ENCODE measurements at regions not wholly inside any gene's neighbourhood (a gene's known extent, or its start where the extent isn't known, plus 50 kb on each side); places are given as distances from the start of the nearest gene placed in this dataset.

DNA sequence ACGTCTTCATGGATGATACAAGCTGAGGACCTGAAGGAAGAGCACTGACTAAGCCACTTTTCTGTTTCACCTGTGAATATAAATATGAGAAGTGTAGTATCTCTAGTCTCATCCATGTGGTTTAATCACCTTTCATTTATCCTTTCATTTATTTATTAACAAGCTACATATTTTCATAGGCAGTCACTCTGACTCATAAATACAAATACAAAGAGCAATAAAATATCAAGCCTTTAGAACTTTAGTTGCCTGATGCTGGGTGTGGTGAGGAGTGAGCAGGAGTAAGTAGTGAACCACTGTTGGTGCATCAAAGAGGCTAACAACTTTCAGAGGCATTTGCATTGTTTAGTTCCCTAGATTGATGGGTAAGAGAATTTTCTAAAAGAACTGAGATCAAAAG, 269.0 kb upstream of the C1orf87 start:
- Histone ChIP-seq H3K9me3 (ENCODE audit: control insufficient read depth, low read depth, low read length) (no peaks in the 10 kb centered on the region), H3K27ac (ENCODE audit: low read length) (no peak overlapping the region), H3K9ac (ENCODE audit: low read length) (no peak overlapping the region), H3K4me1 (ENCODE audit: control insufficient read depth, low read depth, low read length) (no peaks in the 10 kb centered on the region), H3K36me3 (ENCODE audit: control insufficient read depth, low read depth, low read length) (no peaks in the 10 kb centered on the region), H3K27me3 (ENCODE audit: control insufficient read depth, insufficient read depth, low read length) (no peaks in the 10 kb centered on the region), H3K4me3 (ENCODE audit: low read length) (no peak overlapping the region)

DNA sequence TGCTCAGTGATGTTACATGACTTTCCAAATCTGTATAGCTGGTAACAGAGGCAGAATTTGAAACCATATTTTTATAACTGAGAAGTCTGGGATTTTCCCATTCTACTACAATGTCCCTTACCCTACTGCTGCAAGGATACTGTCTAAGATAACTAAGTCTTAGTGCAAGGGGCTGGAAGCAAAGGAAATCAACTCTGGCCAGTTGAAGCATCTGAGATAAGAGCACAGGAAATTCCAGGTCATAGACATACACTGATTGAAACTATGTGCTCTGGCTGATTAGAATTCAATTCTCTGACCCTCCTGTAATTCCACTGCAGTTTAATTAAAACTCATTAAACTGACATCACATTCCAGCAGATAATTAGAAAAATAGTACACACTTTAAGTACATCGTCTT, 267.7 kb upstream of the C1orf87 start:
- H3K4me1 ChIP-seq (ENCODE audit: control insufficient read depth, low read depth, low read length) = no peaks in the 10 kb centered on the region
- H3K4me3 ChIP-seq (ENCODE audit: low read length) = no peak overlapping the region
- no peak overlapping the region for H3K9ac ChIP-seq (ENCODE audit: low read length)
- no peak overlapping the region for H3K27ac ChIP-seq (ENCODE audit: low read length)
- no peaks in the 10 kb centered on the region for H3K36me3 ChIP-seq (ENCODE audit: control insufficient read depth, low read depth, low read length)
- no peaks in the 10 kb centered on the region for H3K9me3 ChIP-seq (ENCODE audit: control insufficient read depth, low read depth, low read length)
- no peaks in the 10 kb centered on the region for H3K27me3 ChIP-seq (ENCODE audit: control insufficient read depth, insufficient read depth, low read length)

DNA sequence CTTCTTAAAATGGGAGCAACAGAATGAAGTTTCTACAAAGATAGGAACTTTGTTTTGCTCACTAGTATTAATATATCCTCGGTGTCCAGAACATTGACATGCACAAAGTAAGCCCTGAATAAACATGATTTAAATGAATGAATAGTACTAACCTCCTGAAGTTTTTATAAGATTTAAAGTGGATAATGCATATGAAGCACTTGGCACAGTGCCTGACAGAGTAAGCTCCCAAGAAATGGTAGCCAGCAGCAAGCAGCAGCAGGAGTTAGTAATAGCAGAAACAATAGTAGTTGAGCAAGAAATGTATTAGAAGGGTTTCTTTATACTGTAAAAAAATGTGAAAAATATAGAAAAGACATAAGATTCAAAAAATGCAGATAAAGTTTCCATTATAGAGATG, 258.1 kb upstream of the C1orf87 start:
- H3K36me3 ChIP-seq (ENCODE audit: control insufficient read depth, low read depth, low read length) = no peaks in the 10 kb centered on the region
- H3K4me3 ChIP-seq (ENCODE audit: low read length) = no peak overlapping the region
- no peak overlapping the region for H3K9ac ChIP-seq (ENCODE audit: low read length)
- no peak overlapping the region for H3K27ac ChIP-seq (ENCODE audit: low read length)
- H3K4me1 ChIP-seq (ENCODE audit: control insufficient read depth, low read depth, low read length) = no peaks in the 10 kb centered on the region
- no peaks in the 10 kb centered on the region for H3K9me3 ChIP-seq (ENCODE audit: control insufficient read depth, low read depth, low read length)
- H3K27me3 ChIP-seq (ENCODE audit: control insufficient read depth, insufficient read depth, low read length) = no peaks in the 10 kb centered on the region

DNA sequence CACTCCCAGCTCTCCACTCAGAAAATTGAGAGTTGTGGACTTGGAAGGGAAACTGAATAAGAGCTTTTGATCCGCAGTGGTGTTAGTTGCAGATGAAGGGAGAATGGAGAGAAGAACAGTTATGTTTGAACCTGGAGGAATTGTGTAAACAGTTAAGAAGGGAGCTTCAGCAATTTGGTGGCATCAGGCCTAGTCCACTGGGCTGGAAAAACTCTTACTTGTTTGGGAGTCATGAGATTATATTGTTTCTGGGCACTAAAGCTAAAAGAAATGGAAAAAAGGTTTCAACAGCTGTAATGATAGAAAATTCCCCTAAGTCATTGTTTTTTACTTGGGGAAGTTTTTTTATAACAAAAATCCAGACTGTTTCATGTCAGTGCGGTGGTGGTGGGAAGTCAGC, 256.1 kb upstream of the C1orf87 start:
- H3K9me3 ChIP-seq (ENCODE audit: control insufficient read depth, low read depth, low read length) = no peaks in the 10 kb centered on the region

DNA sequence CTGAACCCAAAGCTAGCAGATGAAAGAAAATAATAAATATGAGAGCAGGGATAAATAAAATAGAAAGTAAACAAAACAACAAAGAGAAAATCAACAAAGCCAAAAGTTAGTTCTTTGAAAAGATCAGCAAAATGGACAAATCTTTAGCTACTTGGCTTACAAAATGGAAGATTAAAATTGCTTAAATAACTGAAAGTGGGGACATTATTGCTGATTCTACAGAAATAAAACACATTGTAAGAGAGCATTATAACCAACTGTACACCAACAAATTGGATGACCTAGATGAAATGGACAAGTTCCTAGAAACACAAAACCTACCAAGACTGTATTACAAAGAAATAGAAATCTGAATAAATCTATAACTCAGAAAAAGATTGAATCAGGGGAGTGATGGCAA, 238.3 kb upstream of the C1orf87 start:
- H3K9me3 ChIP-seq (ENCODE audit: control insufficient read depth, low read depth, low read length) = no peaks in the 10 kb centered on the region
- H3K4me1 ChIP-seq (ENCODE audit: control insufficient read depth, low read depth, low read length) = no peaks in the 10 kb centered on the region
- no peaks in the 10 kb centered on the region for H3K36me3 ChIP-seq (ENCODE audit: control insufficient read depth, low read depth, low read length)
- H3K27ac ChIP-seq (ENCODE audit: low read length) = no peak overlapping the region
- no peaks in the 10 kb centered on the region for H3K27me3 ChIP-seq (ENCODE audit: control insufficient read depth, insufficient read depth, low read length)
- H3K4me3 ChIP-seq (ENCODE audit: low read length) = no peak overlapping the region
- no peak overlapping the region for H3K9ac ChIP-seq (ENCODE audit: low read length)

More for the DNA sequence above, 256.1 kb upstream of the C1orf87 start:
- H3K27ac ChIP-seq (ENCODE audit: low read length) = no peak overlapping the region
- no peak overlapping the region for H3K4me3 ChIP-seq (ENCODE audit: low read length)
- no peak overlapping the region for H3K9ac ChIP-seq (ENCODE audit: low read length)
- no peaks in the 10 kb centered on the region for H3K4me1 ChIP-seq (ENCODE audit: control insufficient read depth, low read depth, low read length)
- H3K27me3 ChIP-seq (ENCODE audit: control insufficient read depth, insufficient read depth, low read length) = no peaks in the 10 kb centered on the region
- no peaks in the 10 kb centered on the region for H3K36me3 ChIP-seq (ENCODE audit: control insufficient read depth, low read depth, low read length)

DNA sequence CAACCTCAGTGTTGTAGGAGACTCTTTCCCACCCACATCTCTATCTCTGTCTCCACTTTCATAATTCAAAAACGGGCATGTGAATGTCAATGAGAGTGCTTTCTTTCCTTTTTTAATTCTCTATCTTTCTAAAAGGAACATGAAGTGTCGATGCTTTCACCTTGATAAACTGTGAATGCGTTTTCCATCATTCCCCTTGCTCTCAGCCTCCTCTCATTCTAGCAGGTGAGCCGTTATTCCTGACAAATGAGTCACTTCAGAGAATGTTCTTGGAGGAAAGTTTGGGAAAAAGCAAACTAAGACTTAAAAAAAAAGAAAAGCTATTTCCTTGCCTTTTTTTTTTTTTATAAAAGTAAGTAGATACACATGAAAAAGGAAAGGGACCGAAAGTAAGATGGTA, 226.0 kb upstream of the C1orf87 start:
- H3K9me3 ChIP-seq (ENCODE audit: control insufficient read depth, low read depth, low read length) = no peaks in the 10 kb centered on the region
- no peaks in the 10 kb centered on the region for H3K36me3 ChIP-seq (ENCODE audit: control insufficient read depth, low read depth, low read length)
- H3K4me1 ChIP-seq (ENCODE audit: control insufficient read depth, low read depth, low read length) = no peaks in the 10 kb centered on the region
- no peak overlapping the region for H3K4me3 ChIP-seq (ENCODE audit: low read length)
- H3K9ac ChIP-seq (ENCODE audit: low read length) = no peak overlapping the region
- no peak overlapping the region for H3K27ac ChIP-seq (ENCODE audit: low read length)
- no peaks in the 10 kb centered on the region for H3K27me3 ChIP-seq (ENCODE audit: control insufficient read depth, insufficient read depth, low read length)

DNA sequence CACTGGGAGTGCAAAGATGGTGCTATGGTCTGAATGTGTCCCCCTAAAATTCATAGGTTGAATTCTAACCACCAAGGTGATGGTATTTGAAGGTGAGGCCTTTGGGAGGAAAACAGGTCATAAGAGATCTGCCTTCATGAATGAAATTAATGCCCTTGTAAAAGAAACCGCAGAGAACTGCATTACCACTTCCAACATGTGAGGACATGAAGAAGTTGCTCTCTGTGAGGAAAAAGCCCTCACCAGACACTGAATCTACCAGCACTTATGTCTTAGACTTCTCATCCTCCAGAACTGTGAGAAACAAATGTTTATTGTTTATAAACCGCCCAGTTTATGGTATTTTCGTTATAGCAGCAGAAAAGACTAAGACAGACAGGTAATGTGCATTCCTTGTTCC, 224.7 kb upstream of the C1orf87 start:
- H3K9ac ChIP-seq (ENCODE audit: low read length) = no peak overlapping the region
- H3K27me3 ChIP-seq (ENCODE audit: control insufficient read depth, insufficient read depth, low read length) = no peaks in the 10 kb centered on the region
- H3K36me3 ChIP-seq (ENCODE audit: control insufficient read depth, low read depth, low read length) = no peaks in the 10 kb centered on the region
- H3K4me1 ChIP-seq (ENCODE audit: control insufficient read depth, low read depth, low read length) = no peaks in the 10 kb centered on the region
- no peak overlapping the region for H3K4me3 ChIP-seq (ENCODE audit: low read length)
- no peaks in the 10 kb centered on the region for H3K9me3 ChIP-seq (ENCODE audit: control insufficient read depth, low read depth, low read length)
- no peak overlapping the region for H3K27ac ChIP-seq (ENCODE audit: low read length)

DNA sequence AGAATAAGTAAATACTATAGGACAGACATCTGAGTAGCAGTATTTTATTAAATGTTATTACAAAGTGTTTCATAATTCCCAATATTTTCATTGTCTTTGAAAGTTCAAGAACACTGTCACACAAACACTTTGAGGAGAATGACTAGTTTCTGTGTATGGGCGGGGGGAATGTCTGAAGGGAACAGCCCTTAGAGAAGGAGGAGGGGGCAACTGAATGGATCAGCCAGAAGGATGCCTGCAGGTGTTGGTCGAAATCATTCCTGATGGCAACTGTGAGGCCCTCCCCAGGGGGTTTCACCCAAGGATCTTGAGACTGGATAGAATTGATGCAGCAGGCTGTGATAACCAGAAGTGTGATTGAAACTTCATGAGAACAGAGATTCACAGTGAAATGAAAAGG, 223.2 kb upstream of the C1orf87 start:
- Histone ChIP-seq H3K27me3 (ENCODE audit: control insufficient read depth, insufficient read depth, low read length) (no peaks in the 10 kb centered on the region), H3K9ac (ENCODE audit: low read length) (no peak overlapping the region), H3K9me3 (ENCODE audit: control insufficient read depth, low read depth, low read length) (no peaks in the 10 kb centered on the region), H3K4me1 (ENCODE audit: control insufficient read depth, low read depth, low read length) (no peaks in the 10 kb centered on the region), H3K36me3 (ENCODE audit: control insufficient read depth, low read depth, low read length) (no peaks in the 10 kb centered on the region), H3K27ac (ENCODE audit: low read length) (no peak overlapping the region), H3K4me3 (ENCODE audit: low read length) (no peak overlapping the region)

DNA sequence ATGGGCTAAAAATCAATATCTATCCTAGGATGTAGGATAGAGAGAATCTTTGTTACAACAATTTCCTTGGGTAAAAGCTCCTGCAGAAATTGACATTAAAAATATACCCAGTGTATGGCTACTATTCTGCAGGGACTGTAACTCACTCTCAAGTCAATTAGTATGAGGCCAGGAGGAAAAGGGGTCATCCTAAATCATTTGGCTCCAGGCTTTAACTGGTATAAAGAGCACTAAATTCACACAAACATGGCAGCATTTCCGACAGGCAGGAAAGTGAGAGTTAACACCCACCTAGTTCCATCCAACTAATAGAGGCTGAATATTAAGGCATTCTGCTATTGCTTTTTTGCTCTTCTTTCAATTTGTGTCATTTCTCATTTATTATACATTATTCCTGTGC, 218.6 kb upstream of the C1orf87 start:
- H3K4me3 ChIP-seq (ENCODE audit: low read length) = no peak overlapping the region
- H3K9ac ChIP-seq (ENCODE audit: low read length) = no peak overlapping the region
- H3K9me3 ChIP-seq (ENCODE audit: control insufficient read depth, low read depth, low read length) = no peaks in the 10 kb centered on the region
- no peaks in the 10 kb centered on the region for H3K36me3 ChIP-seq (ENCODE audit: control insufficient read depth, low read depth, low read length)
- no peak overlapping the region for H3K27ac ChIP-seq (ENCODE audit: low read length)
- no peaks in the 10 kb centered on the region for H3K27me3 ChIP-seq (ENCODE audit: control insufficient read depth, insufficient read depth, low read length)
- H3K4me1 ChIP-seq (ENCODE audit: control insufficient read depth, low read depth, low read length) = no peaks in the 10 kb centered on the region

DNA sequence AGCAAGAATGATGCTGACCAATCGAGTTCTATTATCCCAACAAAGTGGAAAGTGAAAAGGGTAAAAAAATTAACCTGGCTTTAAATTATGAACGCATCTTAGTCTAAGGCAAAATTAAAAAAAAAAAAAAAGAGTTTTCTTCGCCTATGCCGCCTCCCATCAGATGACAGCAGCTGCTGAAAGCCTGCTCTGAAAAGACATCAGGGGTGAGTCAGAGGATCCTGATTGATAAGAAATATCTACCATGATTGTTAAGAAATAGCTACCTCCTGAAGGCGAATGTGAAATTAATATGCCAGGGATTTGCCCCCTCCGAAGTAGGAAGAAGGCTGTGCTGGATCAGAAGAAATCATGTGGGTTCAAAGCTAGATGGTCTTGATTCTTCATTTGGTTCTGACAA, 216.8 kb upstream of the C1orf87 start:
- Histone ChIP-seq H3K9me3 (ENCODE audit: control insufficient read depth, low read depth, low read length) (no peaks in the 10 kb centered on the region), H3K4me3 (ENCODE audit: low read length) (no peak overlapping the region), H3K36me3 (ENCODE audit: control insufficient read depth, low read depth, low read length) (no peaks in the 10 kb centered on the region), H3K27ac (ENCODE audit: low read length) (no peak overlapping the region), H3K27me3 (ENCODE audit: control insufficient read depth, insufficient read depth, low read length) (no peaks in the 10 kb centered on the region), H3K4me1 (ENCODE audit: control insufficient read depth, low read depth, low read length) (no peaks in the 10 kb centered on the region), H3K9ac (ENCODE audit: low read length) (no peak overlapping the region)

DNA sequence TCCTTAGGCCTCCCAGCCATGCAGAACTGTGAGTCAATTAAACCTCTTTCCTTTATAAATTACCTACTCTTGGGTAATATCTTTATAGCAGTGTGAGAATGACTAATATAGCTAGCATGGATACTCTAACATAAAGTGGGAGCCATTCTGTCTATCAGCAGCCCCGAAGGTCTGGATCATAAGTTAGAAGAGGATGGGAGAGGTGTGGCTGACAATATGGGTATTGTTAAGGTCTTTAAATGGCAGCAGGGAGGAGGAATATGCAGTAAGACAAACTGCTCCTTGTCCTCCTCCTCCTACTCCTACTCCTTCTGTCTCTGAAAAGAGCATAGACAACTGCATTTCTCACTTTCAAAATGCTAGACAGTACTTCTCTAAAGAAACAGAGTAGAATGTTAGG, 214.0 kb upstream of the C1orf87 start:
- Histone ChIP-seq H3K36me3 (ENCODE audit: control insufficient read depth, low read depth, low read length) (no peaks in the 10 kb centered on the region), H3K9ac (ENCODE audit: low read length) (no peak overlapping the region), H3K4me3 (ENCODE audit: low read length) (no peak overlapping the region), H3K9me3 (ENCODE audit: control insufficient read depth, low read depth, low read length) (no peaks in the 10 kb centered on the region), H3K4me1 (ENCODE audit: control insufficient read depth, low read depth, low read length) (no peaks in the 10 kb centered on the region), H3K27ac (ENCODE audit: low read length) (no peak overlapping the region), H3K27me3 (ENCODE audit: control insufficient read depth, insufficient read depth, low read length) (no peaks in the 10 kb centered on the region)

DNA sequence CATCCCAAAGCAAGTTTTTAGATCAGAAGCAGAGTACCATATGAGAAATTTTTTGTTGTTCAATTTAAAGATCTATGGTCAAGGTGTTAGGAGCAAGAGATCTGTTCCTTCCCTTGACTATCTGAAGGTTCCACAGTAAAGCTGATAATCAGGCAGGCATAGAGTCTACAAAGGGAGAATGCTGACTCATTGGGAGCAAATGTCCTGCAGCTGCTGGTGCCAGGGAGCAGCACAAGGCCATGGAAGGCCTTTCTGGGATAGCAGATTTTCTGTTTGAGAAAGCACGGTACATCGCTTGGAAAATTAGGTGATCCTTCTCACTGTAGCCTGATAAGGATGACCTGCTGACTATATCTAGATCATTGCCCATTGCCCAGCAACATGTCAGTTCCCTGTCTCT, 210.1 kb upstream of the C1orf87 start:
- no peaks in the 10 kb centered on the region for H3K36me3 ChIP-seq (ENCODE audit: control insufficient read depth, low read depth, low read length)
- no peak overlapping the region for H3K9ac ChIP-seq (ENCODE audit: low read length)
- H3K4me1 ChIP-seq (ENCODE audit: control insufficient read depth, low read depth, low read length) = peaks cover 8% of the 10 kb centered on the region
- H3K27ac ChIP-seq (ENCODE audit: low read length) = no peak overlapping the region
- no peaks in the 10 kb centered on the region for H3K9me3 ChIP-seq (ENCODE audit: control insufficient read depth, low read depth, low read length)
- no peak overlapping the region for H3K4me3 ChIP-seq (ENCODE audit: low read length)
- H3K27me3 ChIP-seq (ENCODE audit: control insufficient read depth, insufficient read depth, low read length) = no peaks in the 10 kb centered on the region
